ENCODE measurements at regions not wholly inside any gene's neighbourhood (a gene's known extent, or its start where the extent isn't known, plus 50 kb on each side); places are given as distances from the start of the nearest gene placed in this dataset.

- no peak for TF ChIP-seq CTCF (IDR thresholded peaks at IDR 0.05; ENCODE audit: unreplicated experiment)
- Mint-ChIP-seq H3K4me1 (ENCODE audit: insufficient read depth, unreplicated experiment) (no peaks in the 10 kb centered on the region), H3K4me3 (ENCODE audit: unreplicated experiment) (no peak overlapping the region), H3K9me3 (ENCODE audit: unreplicated experiment) (no peaks in the 10 kb centered on the region), H3K27ac (ENCODE audit: low read depth, unreplicated experiment) (no peak overlapping the region), H3K27me3 (ENCODE audit: insufficient read depth, unreplicated experiment) (peaks cover 79% of the 10 kb centered on the region), H3K36me3 (ENCODE audit: insufficient read depth, unreplicated experiment) (no peaks in the 10 kb centered on the region)
- CTCF ChIA-PET: no interaction called here
- no TSS peak for BruUV-seq (replicated peaks)
- intact Hi-C loops (cut with micrococcal nuclease): no loop called here
- POLR2A ChIA-PET: no interaction called here
- no peak for DNase-seq (ENCODE audit: unreplicated experiment)
Observed at GRCh38 chr7:115410972-115411686, 489.2 kb downstream of the MDFIC start.

GRCh38 chr7:115410434-115410820 is 488.5 kb downstream of the MDFIC start:
- ChIA-PET CTCF (interaction anchor here (0.6 kb wide), 1 partner anchor 1098 kb away, joined by 3 read pairs; no protein-coding TSS in a partner anchor), POLR2A (no interaction called here)
- H3K27me3 Mint-ChIP-seq (ENCODE audit: insufficient read depth, unreplicated experiment): peaks cover 72% of the 10 kb centered on the region
- TF ChIP-seq CTCF (IDR thresholded peaks at IDR 0.05; ENCODE audit: unreplicated experiment): no peak
- no peak for DNase-seq (ENCODE audit: unreplicated experiment)
- no peaks in the 10 kb centered on the region for H3K4me1 Mint-ChIP-seq (ENCODE audit: insufficient read depth, unreplicated experiment)
- H3K27ac Mint-ChIP-seq (ENCODE audit: low read depth, unreplicated experiment): no peak overlapping the region
- no peaks in the 10 kb centered on the region for H3K36me3 Mint-ChIP-seq (ENCODE audit: insufficient read depth, unreplicated experiment)
- H3K9me3 Mint-ChIP-seq (ENCODE audit: unreplicated experiment): no peaks in the 10 kb centered on the region
- no peak overlapping the region for H3K4me3 Mint-ChIP-seq (ENCODE audit: unreplicated experiment)
- intact Hi-C loops (cut with micrococcal nuclease): no loop called here
- BruUV-seq (replicated peaks): no TSS peak

GRCh38 chr7:115409682-115410433 is 488.0 kb downstream of the MDFIC start:
- Mint-ChIP-seq H3K9me3 (ENCODE audit: unreplicated experiment) (no peaks in the 10 kb centered on the region), H3K4me3 (ENCODE audit: unreplicated experiment) (no peak overlapping the region), H3K4me1 (ENCODE audit: insufficient read depth, unreplicated experiment) (no peaks in the 10 kb centered on the region), H3K27me3 (ENCODE audit: insufficient read depth, unreplicated experiment) (peaks cover 66% of the 10 kb centered on the region), H3K36me3 (ENCODE audit: insufficient read depth, unreplicated experiment) (no peaks in the 10 kb centered on the region), H3K27ac (ENCODE audit: low read depth, unreplicated experiment) (no peak overlapping the region)
- TF ChIP-seq CTCF (IDR thresholded peaks at IDR 0.05; ENCODE audit: unreplicated experiment): no peak
- POLR2A ChIA-PET: no interaction called here
- CTCF ChIA-PET: interaction anchor here (0.6 kb wide), 1 partner anchor 1098 kb away, joined by 3 read pairs; no protein-coding TSS in a partner anchor
- no TSS peak for BruUV-seq (replicated peaks)
- no peak for DNase-seq (ENCODE audit: unreplicated experiment)
- intact Hi-C loops (cut with micrococcal nuclease): no loop called here

- Mint-ChIP-seq H3K27ac (ENCODE audit: low read depth, unreplicated experiment) (no peak overlapping the region), H3K4me3 (ENCODE audit: unreplicated experiment) (no peak overlapping the region), H3K9me3 (ENCODE audit: unreplicated experiment) (no peaks in the 10 kb centered on the region), H3K36me3 (ENCODE audit: insufficient read depth, unreplicated experiment) (no peaks in the 10 kb centered on the region), H3K27me3 (ENCODE audit: insufficient read depth, unreplicated experiment) (peaks cover 51% of the 10 kb centered on the region), H3K4me1 (ENCODE audit: insufficient read depth, unreplicated experiment) (no peaks in the 10 kb centered on the region)
- intact Hi-C loops (cut with micrococcal nuclease): no loop called here
- ChIA-PET POLR2A (no interaction called here), CTCF (no interaction called here)
- no TSS peak for BruUV-seq (replicated peaks)
- TF ChIP-seq CTCF (IDR thresholded peaks at IDR 0.05; ENCODE audit: unreplicated experiment): no peak
- no peak for DNase-seq (ENCODE audit: unreplicated experiment)
Observed at GRCh38 chr7:115406219-115406618, 484.3 kb downstream of the MDFIC start.
